MG63 (cell line): ENCODE measurements at regions not wholly inside any gene's neighbourhood (a gene's known extent, or its start where the extent isn't known, plus 50 kb on each side); places are given as distances from the start of the nearest gene placed in this dataset.

Source experiments
- DNase-seq: peaks from one replicate; pipeline ENCODE4 v3.0.0-alpha.2; 2020
- H3K27me3 ChIP-seq: fragments of 250-450 bp; sonication (Bioruptor Pico); 2 replicates; pipeline ENCODE4 v1.5.1; 2020; ENCODE audit warnings: mild to moderate bottlenecking, moderate library complexity
- H3K36me3 ChIP-seq: fragments of 250-450 bp; sonication (Bioruptor Pico); 2 replicates; pipeline ENCODE4 v1.5.1; 2020; ENCODE audit warnings: mild to moderate bottlenecking, moderate library complexity
- H3K4me3 ChIP-seq: fragments of 250-450 bp; sonication (Bioruptor Pico); 2 replicates; pipeline ENCODE4 v1.5.1; 2020; ENCODE audit warnings: mild to moderate bottlenecking, moderate library complexity
- H3K9me3 ChIP-seq: fragments of 250-450 bp; sonication (Bioruptor Pico); 2 replicates; pipeline ENCODE4 v1.5.1; 2020; ENCODE audit warnings: mild to moderate bottlenecking, moderate library complexity

GRCh38 chr14:49966304-49966809 lies 73.5 kb downstream of the ARF6 start:
- H3K9me3 ChIP-seq = no peaks in the 10 kb centered on the region
- DNase-seq = no peak
- H3K36me3 ChIP-seq = no peaks in the 10 kb centered on the region
- H3K27me3 ChIP-seq = no peaks in the 10 kb centered on the region
- no peak overlapping the region for H3K4me3 ChIP-seq

GRCh38 chr14:49966971-49967630 lies 74.2 kb downstream of the ARF6 start:
- Histone ChIP-seq H3K9me3 (no peaks in the 10 kb centered on the region), H3K27me3 (no peaks in the 10 kb centered on the region)
- DNase-seq = no peak

GRCh38 chr14:49969961-49970360 lies 77.1 kb downstream of the ARF6 start:
- Histone ChIP-seq H3K36me3 (no peaks in the 10 kb centered on the region), H3K27me3 (no peaks in the 10 kb centered on the region), H3K4me3 (no peak overlapping the region), H3K9me3 (no peaks in the 10 kb centered on the region)
- no peak for DNase-seq

More at GRCh38 chr14:49966971-49967630, 74.2 kb downstream of the ARF6 start:
- Histone ChIP-seq H3K36me3 (no peaks in the 10 kb centered on the region), H3K4me3 (no peak overlapping the region)

- no peaks in the 10 kb centered on the region for H3K9me3 ChIP-seq
- no peaks in the 10 kb centered on the region for H3K27me3 ChIP-seq
- no peak for DNase-seq
Measured at GRCh38 chr14:49970474-49971147, 77.7 kb downstream of the ARF6 start.

GRCh38 chr14:49971156-49972130 lies 78.6 kb downstream of the ARF6 start:
- no peaks in the 10 kb centered on the region for H3K27me3 ChIP-seq
- H3K9me3 ChIP-seq = no peaks in the 10 kb centered on the region
- no peaks in the 10 kb centered on the region for H3K36me3 ChIP-seq
- no peak overlapping the region for H3K4me3 ChIP-seq
- no peak for DNase-seq

More at GRCh38 chr14:49970474-49971147, 77.7 kb downstream of the ARF6 start:
- Histone ChIP-seq H3K4me3 (no peak overlapping the region), H3K36me3 (no peaks in the 10 kb centered on the region)

- no peak overlapping the region for H3K4me3 ChIP-seq
- DNase-seq = peak; percentile 54
- H3K36me3 ChIP-seq = no peaks in the 10 kb centered on the region
- H3K9me3 ChIP-seq = no peaks in the 10 kb centered on the region
- H3K27me3 ChIP-seq = no peaks in the 10 kb centered on the region
Measured at GRCh38 chr14:49972131-49972671, 79.3 kb downstream of the ARF6 start.

GRCh38 chr14:49972823-49973222 lies 79.9 kb downstream of the ARF6 start:
- Histone ChIP-seq H3K4me3 (0 out of 2 replicates have a peak overlapping the region, but pooled peaks have one; percentile 9), H3K9me3 (no peaks in the 10 kb centered on the region), H3K27me3 (no peaks in the 10 kb centered on the region), H3K36me3 (no peaks in the 10 kb centered on the region)
- peak; percentile 78 for DNase-seq

- Histone ChIP-seq H3K4me3 (no peak overlapping the region), H3K36me3 (no peaks in the 10 kb centered on the region), H3K27me3 (no peaks in the 10 kb centered on the region), H3K9me3 (no peaks in the 10 kb centered on the region)
- peak; percentile 58 for DNase-seq
Measured at GRCh38 chr14:49975276-49975675, 82.4 kb downstream of the ARF6 start.

- Histone ChIP-seq H3K9me3 (no peaks in the 10 kb centered on the region), H3K27me3 (no peaks in the 10 kb centered on the region), H3K36me3 (no peaks in the 10 kb centered on the region), H3K4me3 (no peak overlapping the region)
- DNase-seq = no peak
Measured at GRCh38 chr14:49975799-49976198, 82.9 kb downstream of the ARF6 start.

- Histone ChIP-seq H3K27me3 (no peaks in the 10 kb centered on the region), H3K4me3 (no peak overlapping the region), H3K36me3 (no peaks in the 10 kb centered on the region), H3K9me3 (no peaks in the 10 kb centered on the region)
- DNase-seq = no peak
Measured at GRCh38 chr14:49977126-49977841, 84.4 kb downstream of the ARF6 start.

GRCh38 chr14:49980027-49980426 lies 87.1 kb downstream of the ARF6 start:
- no peak for DNase-seq

GRCh38 chr14:49982082-49982481 lies 89.2 kb downstream of the ARF6 start:
- Histone ChIP-seq H3K36me3 (no peaks in the 10 kb centered on the region), H3K27me3 (no peaks in the 10 kb centered on the region), H3K9me3 (no peaks in the 10 kb centered on the region), H3K4me3 (no peak overlapping the region)
- DNase-seq = no peak

More at GRCh38 chr14:49980027-49980426, 87.1 kb downstream of the ARF6 start:
- H3K27me3 ChIP-seq = no peaks in the 10 kb centered on the region
- no peaks in the 10 kb centered on the region for H3K9me3 ChIP-seq
- no peak overlapping the region for H3K4me3 ChIP-seq
- H3K36me3 ChIP-seq = no peaks in the 10 kb centered on the region

- H3K36me3 ChIP-seq = no peaks in the 10 kb centered on the region
- H3K9me3 ChIP-seq = no peaks in the 10 kb centered on the region
- DNase-seq = peak; percentile 72
- H3K4me3 ChIP-seq = peak overlapping the region; percentile 7; the same call in 1 of the 2 replicates
- no peaks in the 10 kb centered on the region for H3K27me3 ChIP-seq
Measured at GRCh38 chr14:49982501-49982951, 89.6 kb downstream of the ARF6 start.

GRCh38 chr14:49984424-49984823 lies 91.5 kb downstream of the ARF6 start:
- H3K4me3 ChIP-seq = no peak overlapping the region
- no peak for DNase-seq
- no peaks in the 10 kb centered on the region for H3K9me3 ChIP-seq
- no peaks in the 10 kb centered on the region for H3K27me3 ChIP-seq
- H3K36me3 ChIP-seq = no peaks in the 10 kb centered on the region

GRCh38 chr14:49986343-49987014 lies 93.6 kb downstream of the ARF6 start:
- Histone ChIP-seq H3K27me3 (no peaks in the 10 kb centered on the region), H3K9me3 (no peaks in the 10 kb centered on the region), H3K4me3 (no peak overlapping the region), H3K36me3 (no peaks in the 10 kb centered on the region)
- no peak for DNase-seq
